ENCODE measurements at regions not wholly inside any gene's neighbourhood (a gene's known extent, or its start where the extent isn't known, plus 50 kb on each side); places are given as distances from the start of the nearest gene placed in this dataset.
"Not testable (repeated sequence)": the region's sequence is repeated elsewhere in the genome, so short reads cannot be mapped to it uniquely, and the experiment has no call there.

- DNase-seq (ENCODE audit: low spot score): no peak
Measured at GRCh38 chr4:81786766-81787165, 315.1 kb upstream of the RASGEF1B start.

- no peak for DNase-seq (ENCODE audit: low spot score)
Measured at GRCh38 chr4:81786063-81786763, 314.5 kb upstream of the RASGEF1B start.

GRCh38 chr4:81785338-81785737 is 313.6 kb upstream of the RASGEF1B start:
- DNase-seq (ENCODE audit: low spot score): no peak

GRCh38 chr4:81783558-81783957 is 311.9 kb upstream of the RASGEF1B start:
- DNase-seq (ENCODE audit: low spot score): no peak

GRCh38 chr4:81781799-81782198 is 310.1 kb upstream of the RASGEF1B start:
- no peak for DNase-seq (ENCODE audit: low spot score)

GRCh38 chr4:81777718-81778117 is 306.0 kb upstream of the RASGEF1B start:
- not testable (repeated sequence) for DNase-seq (ENCODE audit: low spot score)

GRCh38 chr4:81776794-81777193 is 305.1 kb upstream of the RASGEF1B start:
- DNase-seq (ENCODE audit: low spot score): no peak

- DNase-seq (ENCODE audit: low spot score): no peak
Measured at GRCh38 chr4:81773557-81773956, 301.9 kb upstream of the RASGEF1B start.

- DNase-seq (ENCODE audit: low spot score): no peak
Measured at GRCh38 chr4:81771721-81772120, 300.0 kb upstream of the RASGEF1B start.

- no peak for DNase-seq (ENCODE audit: low spot score)
Measured at GRCh38 chr4:81769244-81769643, 297.5 kb upstream of the RASGEF1B start.

- DNase-seq (ENCODE audit: low spot score): no peak
Measured at GRCh38 chr4:81758574-81759264, 287.0 kb upstream of the RASGEF1B start.

- no peak for DNase-seq (ENCODE audit: low spot score)
Measured at GRCh38 chr4:81757691-81758090, 286.0 kb upstream of the RASGEF1B start.

GRCh38 chr4:81756973-81757372 is 285.3 kb upstream of the RASGEF1B start:
- no peak for DNase-seq (ENCODE audit: low spot score)

- DNase-seq (ENCODE audit: low spot score): no peak
Measured at GRCh38 chr4:81756042-81756441, 284.3 kb upstream of the RASGEF1B start.

- no peak for DNase-seq (ENCODE audit: low spot score)
Measured at GRCh38 chr4:81754169-81754568, 282.5 kb upstream of the RASGEF1B start.

- no peak for DNase-seq (ENCODE audit: low spot score)
Measured at GRCh38 chr4:81751531-81752289, 280.0 kb upstream of the RASGEF1B start.

GRCh38 chr4:81747242-81747930 is 275.7 kb upstream of the RASGEF1B start:
- no peak for DNase-seq (ENCODE audit: low spot score)

- no peak for DNase-seq (ENCODE audit: low spot score)
Measured at GRCh38 chr4:81746773-81747172, 275.1 kb upstream of the RASGEF1B start.

- DNase-seq (ENCODE audit: low spot score): no peak
Measured at GRCh38 chr4:81746071-81746470, 274.4 kb upstream of the RASGEF1B start.

- no peak for DNase-seq (ENCODE audit: low spot score)
Measured at GRCh38 chr4:81745050-81745449, 273.3 kb upstream of the RASGEF1B start.

GRCh38 chr4:81743731-81744435 is 272.2 kb upstream of the RASGEF1B start:
- no peak for DNase-seq (ENCODE audit: low spot score)

Measured in mesenteric fat pad (tissue), 1 donor.